K562 (cell line): ENCODE measurements at regions not wholly inside any gene's neighbourhood (a gene's known extent, or its start where the extent isn't known, plus 50 kb on each side); places are given as distances from the start of the nearest gene placed in this dataset.

Experiments used
- CHAMP1 ChIP-seq: fragments of 450-650 bp; IDR thresholded peaks from 2 replicates; pipeline ENCODE4 v1.6.1; 2016; ENCODE audit warnings: mild to moderate bottlenecking
- ILK ChIP-seq: fragments of 450-650 bp; IDR thresholded peaks from 2 replicates; pipeline ENCODE4 v1.6.1; 2016; ENCODE audit warnings: missing genetic modification characterization, low read depth, mild to moderate bottlenecking, missing compliant biosample characterization, moderate library complexity, borderline replicate concordance
- NR2C2 ChIP-seq, 2 experiments: fragments of 200-800 bp in 1 of 2; sonication (Bioruptor generic) in 1 of 2; sonication (generic) in 1 of 2; formaldehyde crosslinking in 1 of 2; IDR thresholded peaks; 2 replicates each; pipeline versions ENCODE4 v1.6.1 to v1.8.0; 2016 to 2022; ENCODE audit warnings: mild to moderate bottlenecking in 1 of 2, missing compliant biosample characterization in 1 of 2, missing genetic modification characterization in 1 of 2, missing genetic modification reagents in 1 of 2
- RREB1 ChIP-seq: fragments of 250-450 bp; sonication (Bioruptor Pico); IDR thresholded peaks from 2 replicates; pipeline ENCODE4 v1.4.0; 2020
- ZNF507 ChIP-seq: conservative IDR thresholded peaks from 2 replicates; pipeline ENCODE4 v1.6.1; 2017; ENCODE audit warnings: missing genetic modification characterization, missing compliant biosample characterization
- ZNF586 ChIP-seq: fragments of 450-650 bp; formaldehyde crosslinking; conservative IDR thresholded peaks from 2 replicates; pipeline ENCODE4 v1.4.0; 2020; ENCODE audit warnings: mild to moderate bottlenecking, moderate library complexity

GRCh38 chr2:57185568-57185967 lies 861.0 kb upstream of the VRK2 start (continued):
- no peak for TF ChIP-seq NR2C2 (CRISPR knock-in tag; IDR thresholded peaks at IDR 0.05)
- TF ChIP-seq NR2C2 (tag; IDR thresholded peaks at IDR 0.05) = no peak
- TF ChIP-seq ZNF586 (CRISPR knock-in tag) = no peak
- no peak for TF ChIP-seq CHAMP1
- no peak for TF ChIP-seq RREB1 (CRISPR knock-in tag)
- TF ChIP-seq ZNF507 (tag) = no peak
- TF ChIP-seq ILK (tag) = no peak
- TF ChIP-seq, all 486 proteins: peak for 0
